Kidney capillary endothelial cell (primary cell): ENCODE measurements at regions not wholly inside any gene's neighbourhood (a gene's known extent, or its start where the extent isn't known, plus 50 kb on each side); places are given as distances from the start of the nearest gene placed in this dataset.
"Not testable (repeated sequence)": the region's sequence is repeated elsewhere in the genome, so short reads cannot be mapped to it uniquely, and the experiment has no call there.

ENCODE experiments used
- DNase-seq: peaks from one replicate; pipeline ENCODE4 v3.0.0-alpha.2; 2018; ENCODE audit warnings: low spot score

- no peak for DNase-seq
Observed at GRCh38 chr12:92398565-92399309, 253.1 kb upstream of the BTG1 start.

GRCh38 chr12:92396647-92397252 is 251.1 kb upstream of the BTG1 start:
- no peak for DNase-seq

DNA sequence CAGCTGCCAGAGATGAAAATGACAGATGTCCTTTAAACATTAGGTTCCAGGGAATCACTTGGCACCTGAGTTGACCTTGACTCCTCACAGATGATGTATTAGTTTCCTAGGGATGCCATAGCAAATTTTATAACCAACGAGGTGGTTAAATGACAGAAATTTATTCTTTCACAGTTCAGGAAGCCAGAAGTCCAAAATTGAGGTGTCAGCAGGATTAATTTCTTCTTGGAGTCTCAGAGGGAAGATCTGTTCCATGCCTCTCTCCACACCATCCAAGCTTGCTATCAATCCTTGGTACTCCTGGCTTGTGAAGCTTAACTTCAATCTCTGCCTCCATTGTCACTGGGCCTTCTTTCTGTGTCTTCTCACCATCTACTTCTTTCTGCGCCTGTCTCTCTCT is 249.7 kb upstream of the BTG1 start:
- DNase-seq: no peak

GRCh38 chr12:92394895-92395294 is 249.2 kb upstream of the BTG1 start:
- no peak for DNase-seq

- no peak for DNase-seq
Observed at GRCh38 chr12:92393504-92393903, 247.9 kb upstream of the BTG1 start.

DNA sequence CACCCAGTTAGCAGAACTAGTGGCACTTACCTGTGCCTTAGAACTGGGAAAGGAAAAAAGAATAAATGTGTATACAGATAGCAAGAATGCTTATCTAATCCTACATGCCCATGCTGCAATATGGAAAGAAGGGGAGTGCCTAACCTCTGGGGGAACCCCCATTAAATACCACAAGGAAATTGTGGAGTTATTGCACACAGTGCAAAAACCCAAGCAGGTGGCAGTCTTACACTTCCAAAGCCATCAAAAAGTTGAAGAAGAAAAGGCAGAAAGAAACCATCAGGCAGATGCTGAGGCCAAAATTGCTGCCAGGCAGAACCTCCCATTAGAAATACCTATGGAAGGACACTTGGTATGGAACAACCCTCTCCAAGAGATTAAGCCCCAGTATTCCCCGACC is 246.1 kb upstream of the BTG1 start:
- not testable (repeated sequence) for DNase-seq

GRCh38 chr12:92389466-92389865 is 243.8 kb upstream of the BTG1 start:
- no peak for DNase-seq

DNA sequence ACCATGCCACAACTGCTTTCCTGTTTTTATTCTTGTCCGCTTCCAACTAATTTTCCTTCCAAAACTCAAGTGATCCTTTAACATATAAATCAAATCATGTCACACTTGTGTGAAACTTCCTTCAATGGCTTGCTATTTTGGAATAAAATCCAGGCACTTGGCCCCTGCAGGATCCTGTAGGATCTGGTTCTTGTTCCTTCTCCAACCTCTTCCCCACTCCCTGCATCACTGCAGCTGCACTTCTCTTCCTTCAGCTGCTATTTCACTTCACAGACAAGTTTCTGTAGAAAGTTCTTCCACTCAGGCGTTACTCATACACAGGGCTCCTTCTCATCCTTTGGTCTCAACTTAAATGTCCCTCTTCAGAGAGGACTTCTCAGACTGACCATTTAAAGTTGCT is 239.7 kb upstream of the BTG1 start:
- DNase-seq: no peak

GRCh38 chr12:92384571-92384970 is 238.9 kb upstream of the BTG1 start:
- no peak for DNase-seq

DNA sequence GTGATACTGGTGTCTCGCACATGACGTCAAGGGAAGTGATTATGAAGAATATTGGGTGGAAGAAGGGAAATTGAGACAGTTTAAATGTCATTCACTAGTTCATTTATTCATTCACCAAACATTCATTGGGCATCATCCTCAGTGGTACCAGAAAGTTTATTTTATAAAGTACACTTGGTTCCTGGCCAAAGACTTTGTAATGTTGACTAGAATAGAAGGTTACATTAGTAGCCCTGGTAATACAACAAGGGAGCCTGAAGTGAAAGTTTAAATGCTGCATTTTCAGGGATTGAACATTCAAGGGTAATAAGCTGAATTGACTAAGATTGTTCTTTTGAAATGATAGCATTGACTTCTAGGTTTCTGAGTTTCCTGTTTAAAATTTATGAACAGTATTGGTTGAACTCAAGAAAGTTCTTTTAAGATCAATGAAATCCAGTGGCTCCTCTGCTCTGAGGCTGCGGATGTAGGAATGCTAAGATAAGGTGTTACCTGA is 236.8 kb upstream of the BTG1 start:
- no peak for DNase-seq

DNA sequence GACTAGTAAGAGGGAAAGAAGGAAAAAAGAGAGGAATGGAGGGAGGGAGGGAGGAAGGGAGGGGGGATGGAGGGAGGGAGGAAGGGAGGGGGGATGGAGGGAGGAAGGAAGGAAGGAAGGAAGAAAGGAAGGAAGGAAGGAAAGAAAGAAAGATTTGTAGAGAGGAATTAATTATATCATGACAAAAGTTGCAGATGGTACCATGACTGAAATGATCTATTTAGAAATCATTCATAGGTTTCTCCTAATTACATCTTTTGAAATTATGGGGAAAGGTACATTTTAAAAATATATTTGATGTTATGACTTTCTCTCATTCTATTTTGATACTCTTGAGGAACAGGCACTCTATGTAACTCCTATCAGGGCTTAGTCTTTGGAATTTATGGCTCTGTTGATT is 236.2 kb upstream of the BTG1 start:
- no peak for DNase-seq

GRCh38 chr12:92378682-92379479 is 233.2 kb upstream of the BTG1 start:
- DNase-seq: no peak

- DNase-seq: not testable (repeated sequence)
Observed at GRCh38 chr12:92375504-92375903, 229.9 kb upstream of the BTG1 start.

- DNase-seq: no peak
Observed at GRCh38 chr12:92370828-92371227, 225.2 kb upstream of the BTG1 start.

- no peak for DNase-seq
Observed at GRCh38 chr12:92369636-92370035, 224.0 kb upstream of the BTG1 start.

GRCh38 chr12:92369056-92369455 is 223.4 kb upstream of the BTG1 start:
- DNase-seq: no peak

DNA sequence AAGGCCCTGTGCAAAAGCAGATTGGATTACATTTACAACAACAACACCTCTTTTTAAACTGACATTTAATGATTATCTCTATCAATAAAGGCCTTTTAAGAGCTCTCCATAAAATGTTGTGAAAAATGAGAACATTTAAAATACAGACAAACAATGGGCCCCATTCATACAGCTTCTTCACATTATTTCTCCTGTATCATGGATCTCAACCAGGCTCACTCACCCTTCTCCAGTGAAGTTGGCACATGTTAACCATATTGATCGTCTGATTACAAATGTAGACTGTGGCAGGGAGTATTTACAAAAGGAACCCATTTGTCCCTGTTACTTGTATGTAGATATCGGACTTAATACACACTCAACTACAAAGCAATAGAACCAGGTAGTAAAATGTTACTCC is 220.2 kb upstream of the BTG1 start:
- no peak for DNase-seq

DNA sequence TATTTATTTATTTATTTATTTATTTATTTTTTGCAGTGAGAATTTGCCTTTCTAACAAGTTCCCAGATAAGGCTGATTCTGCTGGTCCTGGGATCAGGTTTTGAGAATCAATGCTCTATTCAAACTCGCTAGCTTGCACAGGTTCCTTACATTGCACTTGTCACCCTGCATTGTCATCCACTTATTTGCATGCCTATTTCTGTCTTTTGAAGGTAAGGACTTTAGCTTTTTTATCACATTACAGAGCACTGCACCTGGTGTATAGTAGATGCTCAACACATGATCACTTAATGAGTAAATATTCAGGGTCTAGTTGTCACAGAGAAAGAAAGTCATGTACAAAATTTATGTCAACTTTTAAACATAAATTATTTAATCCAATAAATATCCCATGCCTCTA is 219.7 kb upstream of the BTG1 start:
- no peak for DNase-seq

GRCh38 chr12:92363295-92364146 is 217.9 kb upstream of the BTG1 start:
- DNase-seq: no peak

GRCh38 chr12:92362785-92363184 is 217.1 kb upstream of the BTG1 start:
- DNase-seq: no peak

- DNase-seq: no peak
Observed at GRCh38 chr12:92362126-92362525, 216.5 kb upstream of the BTG1 start.

DNA sequence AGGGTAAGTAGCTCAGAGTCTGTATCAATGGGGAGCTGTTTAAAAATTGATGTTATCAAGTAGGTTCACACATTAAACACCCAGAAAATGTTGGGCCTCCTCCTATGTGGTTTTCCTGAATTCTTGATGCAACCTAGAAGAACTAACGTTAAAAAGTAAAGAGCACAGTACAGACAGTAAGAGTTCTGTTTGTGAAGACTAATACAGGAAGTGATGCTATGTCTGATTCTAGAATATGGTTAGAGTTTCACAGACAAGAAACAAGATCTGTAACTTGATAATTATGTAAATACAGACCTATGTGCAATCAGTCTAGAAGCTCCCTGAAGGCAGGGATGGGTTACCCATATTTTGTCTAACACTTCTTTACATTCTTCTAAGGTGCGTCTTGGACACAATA is 214.9 kb upstream of the BTG1 start:
- no peak for DNase-seq
